H1 (cell line): ENCODE measurements at regions not wholly inside any gene's neighbourhood (a gene's known extent, or its start where the extent isn't known, plus 50 kb on each side); places are given as distances from the start of the nearest gene placed in this dataset.

Experiments used
- CTCF ChIA-PET: fragments of 300-600 bp; sonication (Branson Sonifier 250); formaldehyde crosslinking; loops from one replicate; lab custom pipeline; 2021; ENCODE audit not compliant: partially characterized antibody; lab: Charles Lee
- POLR2A ChIA-PET: fragments of 300-600 bp; sonication (Branson Sonifier 250); formaldehyde crosslinking; loops from one replicate; lab custom pipeline; 2021; ENCODE audit warnings: inconsistent platforms; ENCODE audit not compliant: partially characterized antibody; lab: Charles Lee
- DNase-seq, 2 experiments: peaks; one replicate each; pipeline versions ENCODE4 v3.0.0 to v3.0.0-alpha.2; 2010 to 2022; ENCODE audit warnings: low spot score in 2 of 2, low read depth in 1 of 2, mixed read lengths in 1 of 2
- FAIRE-seq: peaks from 2 replicates; lab custom pipeline; 2011; peaks lifted over from hg19 to GRCh38; lab: Jason Lieb, UNC
- H2AFZ ChIP-seq: 2 replicates; pipeline ENCODE4 v1.8.1; 2012; ENCODE audit warnings: low read length, inconsistent platforms
- H2AK5ac ChIP-seq: 2 replicates; pipeline ENCODE4 v1.6.1; 2013; ENCODE audit warnings: low read depth, low read length
- H2BK120ac ChIP-seq: replicated peaks from 2 replicates; pipeline ENCODE3; 2013; ENCODE audit warnings: low read depth, low read length, inconsistent platforms
- H2BK12ac ChIP-seq: 2 replicates; pipeline ENCODE4 v1.6.1; 2013; ENCODE audit warnings: low read depth, low read length
- H2BK15ac ChIP-seq: 2 replicates; pipeline ENCODE4 v1.6.1; 2013; ENCODE audit warnings: low read length
- H2BK20ac ChIP-seq: 2 replicates; pipeline ENCODE4 v1.6.1; 2013; ENCODE audit warnings: low read length
- H2BK5ac ChIP-seq: 2 replicates; pipeline ENCODE4 v1.6.1; 2013; ENCODE audit warnings: low read depth, low read length
- H3K14ac ChIP-seq: 2 replicates; pipeline ENCODE4 v1.6.1; 2013; ENCODE audit warnings: inconsistent platforms; ENCODE audit not compliant: insufficient read length
- H3K18ac ChIP-seq: 2 replicates; pipeline ENCODE4 v1.6.1; 2013; ENCODE audit warnings: low read length; ENCODE audit errors: extremely low read depth
- H3K23ac ChIP-seq: 2 replicates; pipeline ENCODE4 v1.6.1; 2013; ENCODE audit warnings: inconsistent platforms; ENCODE audit not compliant: insufficient read length
- H3K23me2 ChIP-seq: 2 replicates; pipeline ENCODE4 v1.6.1; 2013; ENCODE audit warnings: low read depth, low read length
- H3K27ac ChIP-seq: 2 replicates; pipeline ENCODE4 v1.6.1; 2011; ENCODE audit warnings: low read depth, low read length, inconsistent platforms
- H3K27me3 ChIP-seq, 4 experiments: replicated peaks in 1 of 4; 1 replicate in 1 of 4; 2 replicates in 3 of 4; pipeline versions ENCODE4 v1.6.1 to v1.8.1; 2011 to 2013; ENCODE audit warnings: low read length in 3 of 4, mild to moderate bottlenecking in 3 of 4, inconsistent platforms in 2 of 4, mixed read lengths in 2 of 4, moderate library complexity in 1 of 4; ENCODE audit not compliant: control insufficient read depth in 3 of 4, insufficient read depth in 3 of 4; ENCODE audit errors: extremely low read depth in 1 of 4
- H3K36me3 ChIP-seq, 4 experiments: 2 replicates each; pipeline versions ENCODE4 v1.6.1 to v1.8.1; 2011 to 2013; ENCODE audit warnings: mild to moderate bottlenecking in 4 of 4, low read length in 3 of 4, moderate library complexity in 2 of 4, control low read depth in 1 of 4, inconsistent platforms in 1 of 4; ENCODE audit not compliant: insufficient read depth in 4 of 4, control insufficient read depth in 2 of 4
- H3K4ac ChIP-seq: replicated peaks from 2 replicates; pipeline ENCODE3; 2013; ENCODE audit warnings: low read length, low read depth, mixed read lengths, inconsistent platforms; ENCODE audit not compliant: insufficient read length
- H3K4me1 ChIP-seq, 4 experiments: replicated peaks in 1 of 4; 1 replicate in 1 of 4; 2 replicates in 3 of 4; pipeline versions ENCODE4 v1.6.1 to v1.8.1; 2011 to 2013; ENCODE audit warnings: low read length in 3 of 4, inconsistent platforms in 2 of 4, mixed read lengths in 1 of 4; ENCODE audit not compliant: insufficient read depth in 4 of 4, control insufficient read depth in 3 of 4
- H3K4me2 ChIP-seq, 2 experiments: 2 replicates each; pipeline versions ENCODE4 v1.6.1 to v1.8.1; 2011 to 2013; ENCODE audit warnings: low read depth in 2 of 2, low read length in 2 of 2, control low read depth in 1 of 2, inconsistent platforms in 1 of 2, mild to moderate bottlenecking in 1 of 2; ENCODE audit not compliant: insufficient read depth in 1 of 2
- H3K4me3 ChIP-seq, 4 experiments: fragments of 200-600, 300-600 bp in 1 of 4; sonication (generic), shearing (Covaris generic), sonication (Bioruptor Twin) in 1 of 4; 2 replicates each; pipeline versions ENCODE4 v1.5.1 to v1.8.1; 2011 to 2016; ENCODE audit warnings: low read length in 4 of 4, low read depth in 3 of 4, control low read depth in 2 of 4, inconsistent platforms in 2 of 4, mild to moderate bottlenecking in 2 of 4, mixed read lengths in 1 of 4, moderate library complexity in 1 of 4; ENCODE audit not compliant: insufficient read depth in 2 of 4; ENCODE audit errors: extremely low read depth in 1 of 4
- H3K56ac ChIP-seq: replicated peaks from 2 replicates; pipeline ENCODE3; 2013; ENCODE audit warnings: low read depth, mild to moderate bottlenecking, mixed read lengths, low read length, inconsistent platforms; ENCODE audit not compliant: insufficient read length
- H3K79me1 ChIP-seq: 2 replicates; pipeline ENCODE4 v1.6.1; 2013; ENCODE audit warnings: low read depth, low read length, control low read depth
- H3K79me2 ChIP-seq, 2 experiments: 2 replicates each; pipeline versions ENCODE4 v1.6.1 to v1.8.1; 2012 to 2013; ENCODE audit warnings: low read length in 2 of 2, mild to moderate bottlenecking in 2 of 2, inconsistent platforms in 1 of 2; ENCODE audit not compliant: insufficient read depth in 2 of 2, control insufficient read depth in 1 of 2
- H3K9ac ChIP-seq, 4 experiments: replicated peaks in 1 of 4; 1 replicate in 1 of 4; 2 replicates in 3 of 4; pipeline versions ENCODE4 v1.6.1 to v1.8.1; 2011 to 2013; ENCODE audit warnings: low read depth in 3 of 4, low read length in 3 of 4, control low read depth in 2 of 4, mild to moderate bottlenecking in 2 of 4, moderate library complexity in 2 of 4, inconsistent platforms in 1 of 4; ENCODE audit errors: extremely low read depth in 1 of 4
- H3K9me3 ChIP-seq, 2 experiments: 2 replicates each; pipeline versions ENCODE4 v1.6.1 to v1.8.1; 2012 to 2013; ENCODE audit warnings: mild to moderate bottlenecking in 2 of 2, moderate library complexity in 2 of 2, control low read depth in 1 of 2, inconsistent platforms in 1 of 2, low read depth in 1 of 2, low read length in 1 of 2, mixed read lengths in 1 of 2; ENCODE audit not compliant: insufficient read depth in 2 of 2
- H4K20me1 ChIP-seq, 2 experiments: replicated peaks in 1 of 2; 2 replicates each; pipeline versions ENCODE3 to v1.8.1; 2011 to 2013; ENCODE audit warnings: inconsistent platforms in 2 of 2, low read length in 2 of 2, mild to moderate bottlenecking in 1 of 2; ENCODE audit not compliant: insufficient read depth in 2 of 2, control insufficient read depth in 1 of 2
- H4K5ac ChIP-seq: 2 replicates; pipeline ENCODE4 v1.6.1; 2013; ENCODE audit warnings: low read length, low read depth, mixed read lengths, inconsistent platforms; ENCODE audit not compliant: insufficient read length
- H4K8ac ChIP-seq: 2 replicates; pipeline ENCODE4 v1.8.0; 2013; ENCODE audit warnings: mild to moderate bottlenecking, moderate library complexity, low read length, inconsistent platforms; ENCODE audit not compliant: insufficient read depth; ENCODE audit errors: extremely low read depth
- H4K91ac ChIP-seq: replicated peaks from 2 replicates; pipeline ENCODE3; 2013; ENCODE audit warnings: low read length, mixed read lengths, inconsistent platforms; ENCODE audit not compliant: insufficient read length
- SIN3A ChIP-seq, 2 experiments: IDR thresholded peaks in 1 of 2; conservative IDR thresholded peaks in 1 of 2; 2 replicates each; pipeline ENCODE4 v1.6.1; 2011 to 2012; ENCODE audit warnings: low read length in 2 of 2, improper control_type of control experiment in 1 of 2, low read depth in 1 of 2, mild to moderate bottlenecking in 1 of 2
- WGBS, 2 experiments: shearing (Covaris generic) in 1 of 2; methylation state at CpG; one replicate each; pipeline versions ENCODE4 v1.1.6 to v1.1.7; 2013 to 2015; ENCODE audit warnings: low lambda C conversion rate in 2 of 2, mixed read lengths in 2 of 2, inconsistent platforms in 1 of 2, low coverage in 1 of 2, missing lambda C conversion rate in 1 of 2; ENCODE audit not compliant: insufficient replicate concordance in 2 of 2, insufficient coverage in 1 of 2, insufficient read length in 1 of 2; ENCODE audit errors: extremely low coverage in 1 of 2, missing lambda C conversion rate in 1 of 2; 5-methylcytosine and 5-hydroxymethylcytosine counted together

DNA sequence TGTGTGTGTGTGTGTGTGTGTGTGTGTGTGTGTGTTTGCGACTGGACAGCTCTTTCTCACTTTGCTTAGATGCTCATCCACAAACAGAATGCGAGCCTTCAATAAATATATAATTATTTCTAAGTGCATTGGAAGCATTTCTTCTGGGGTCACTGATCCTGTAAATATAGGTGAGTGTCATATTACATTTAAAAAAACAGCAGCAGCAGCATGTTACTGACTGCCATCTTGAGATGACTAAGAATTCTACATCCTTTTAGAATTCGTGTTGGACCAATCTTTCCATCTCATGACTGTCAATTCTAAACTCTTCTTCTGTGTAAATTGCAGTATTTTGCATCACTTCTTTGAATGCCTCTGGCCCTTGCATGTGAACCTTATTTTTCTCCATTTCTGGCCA is 238.0 kb upstream of the DDI1 start:
- FAIRE-seq (no peak), DNase-seq (no peak)
- H3K79me1 ChIP-seq, result no peaks in the 10 kb centered on the region
- no peak overlapping the region for H2BK20ac ChIP-seq
- H3K23me2 ChIP-seq, result no peaks in the 10 kb centered on the region
- no peak overlapping the region for H4K91ac ChIP-seq
- H4K5ac ChIP-seq, result no peak overlapping the region
- no peak overlapping the region for H2BK15ac ChIP-seq
- H4K8ac ChIP-seq, result no peak overlapping the region
- no peak overlapping the region for H3K14ac ChIP-seq
- no peaks in the 10 kb centered on the region for H3K9me3 ChIP-seq
- no peak overlapping the region for H3K4me3 ChIP-seq
- no peak overlapping the region for H3K27ac ChIP-seq
- ChIA-PET CTCF (interaction anchor here (0.6 kb wide), 1 partner anchor 96 kb away, joined by 3 read pairs; no protein-coding TSS in a partner anchor), POLR2A (interaction anchor here (0.8 kb wide), 1 partner anchor 365 kb away, joined by 3 read pairs; the partner anchor contains the start of gene PDGFD)
- no peak overlapping the region for H3K23ac ChIP-seq
- H3K56ac ChIP-seq, result peak overlapping the region; percentile 36
- H3K4me2 ChIP-seq, result no peak overlapping the region
- peaks cover 0 to 7% (median 0%) of the 10 kb centered on the region in 4 experiments; a peak in 1 of 7 replicates for H3K4me1 ChIP-seq
- WGBS, 2 experiments, result 98% methylated on average over 3 of the region's 3 CpGs; no CpG with 5 or more reads in 1 of the 2 experiments
- H3K4ac ChIP-seq, result no peak overlapping the region
- no peak overlapping the region for H2AFZ ChIP-seq
- H3K9ac ChIP-seq, result no peak overlapping the region
- no peak overlapping the region for H2AK5ac ChIP-seq
- H3K36me3 ChIP-seq, result no peaks in the 10 kb centered on the region
- H3K79me2 ChIP-seq, result no peaks in the 10 kb centered on the region
- no peak overlapping the region for H2BK120ac ChIP-seq
- TF ChIP-seq SIN3A (conservative IDR thresholded peaks at IDR 0.05 in 1 of 2, IDR thresholded peaks at IDR 0.05 in 1 of 2; ENCODE audit: low read depth in 1 of 2, low read length in 2 of 2), result no peak
- no peak overlapping the region for H2BK5ac ChIP-seq
- no peaks in the 10 kb centered on the region for H3K27me3 ChIP-seq
- no peaks in the 10 kb centered on the region for H4K20me1 ChIP-seq
- H2BK12ac ChIP-seq, result no peak overlapping the region
- H3K18ac ChIP-seq, result no peak overlapping the region
